ENCODE measurements at regions not wholly inside any gene's neighbourhood (a gene's known extent, or its start where the extent isn't known, plus 50 kb on each side); places are given as distances from the start of the nearest gene placed in this dataset.

GRCh38 chr11:87926250-87926970 lies 248.8 kb downstream of the RAB38 start:
- POLR2A ChIA-PET, result no interaction called here
- DNase-seq (ENCODE audit: low spot score), result no peak
- peaks cover 11% of the 10 kb centered on the region for H3K9me3 Mint-ChIP-seq
- H3K36me3 Mint-ChIP-seq, result no peaks in the 10 kb centered on the region
- H3K27ac Mint-ChIP-seq, result peak overlapping the region; percentile 58; the same call in 1 of the 2 replicates
- peaks cover 20% of the 10 kb centered on the region for H3K4me1 Mint-ChIP-seq
- CTCF ChIA-PET, result interaction anchor here (0.6 kb wide), 1 partner anchor 286 kb away, joined by 4 read pairs; no protein-coding TSS in a partner anchor
- no peak for TF ChIP-seq CREB1 (CRISPR knock-in tag; IDR thresholded peaks at IDR 0.05)
- TF ChIP-seq FOXP1 (CRISPR knock-in tag; IDR thresholded peaks at IDR 0.05; ENCODE audit: borderline replicate concordance), result no peak
- TF ChIP-seq ATF3 (CRISPR knock-in tag; conservative IDR thresholded peaks at IDR 0.05), result no peak
- no peak for TF ChIP-seq JUN (CRISPR knock-in tag; IDR thresholded peaks at IDR 0.05)
- TF ChIP-seq ZNF396 (CRISPR knock-in tag; IDR thresholded peaks at IDR 0.05; ENCODE audit: borderline replicate concordance), result no peak
- ATAC-seq, result peak; percentile 57
- no peak overlapping the region for H3K4me3 Mint-ChIP-seq
- H3K27me3 Mint-ChIP-seq (ENCODE audit: low read depth), result no peaks in the 10 kb centered on the region

GRCh38 chr11:87924125-87924524 lies 251.1 kb downstream of the RAB38 start:
- Mint-ChIP-seq H3K4me1 (peaks cover 20% of the 10 kb centered on the region), H3K4me3 (no peak overlapping the region)
- CTCF ChIA-PET, result no interaction called here

More at GRCh38 chr11:87924125-87924524, 251.1 kb downstream of the RAB38 start:
- ATAC-seq (no peak), DNase-seq (ENCODE audit: low spot score) (no peak)
- no peak overlapping the region for H3K27ac Mint-ChIP-seq
- H3K27me3 Mint-ChIP-seq (ENCODE audit: low read depth), result no peaks in the 10 kb centered on the region
- POLR2A ChIA-PET, result no interaction called here
- TF ChIP-seq ATF6 (CRISPR knock-in tag; IDR thresholded peaks at IDR 0.05), result no peak
- TF ChIP-seq E2F1 (CRISPR knock-in tag; IDR thresholded peaks at IDR 0.05), result no peak
- TF ChIP-seq AR (CRISPR knock-in tag; IDR thresholded peaks at IDR 0.05), result no peak
- no peak for TF ChIP-seq CDX4 (CRISPR knock-in tag; IDR thresholded peaks at IDR 0.05; ENCODE audit: borderline replicate concordance)
- no peak for TF ChIP-seq ZBTB21 (CRISPR knock-in tag; IDR thresholded peaks at IDR 0.05; ENCODE audit: borderline replicate concordance)
- no peak for TF ChIP-seq ZMAT4 (CRISPR knock-in tag; IDR thresholded peaks at IDR 0.05)
- no peaks in the 10 kb centered on the region; the same call in 1 of the 2 replicates for H3K9me3 Mint-ChIP-seq
- no peaks in the 10 kb centered on the region for H3K36me3 Mint-ChIP-seq
